Adrenal gland (tissue), 5 donors: ENCODE measurements at regions not wholly inside any gene's neighbourhood (a gene's known extent, or its start where the extent isn't known, plus 50 kb on each side); places are given as distances from the start of the nearest gene placed in this dataset.

Experiments used
- CTCF ChIP-seq, 6 experiments: fragments of 450-650 bp in 4 of 6; fragments of 200-600 bp in 2 of 6; sonication (generic) in 1 of 6; IDR thresholded peaks; 1 replicate in 5 of 6; 2 replicates in 1 of 6; pipeline versions ENCODE4 v1.5.1 to v1.8.0; 2016 to 2021; ENCODE audit warnings: antibody characterized with exemption in 6 of 6, mild to moderate bottlenecking in 2 of 6, moderate library complexity in 1 of 6
- POLR2A ChIP-seq, 2 donors: fragments of 450-650 bp; IDR thresholded peaks; one replicate each; pipeline ENCODE4 v1.6.1; 2017; ENCODE audit warnings: antibody characterized with exemption in 2 of 2, mild to moderate bottlenecking in 2 of 2, moderate library complexity in 1 of 2
- donor health status: DM: no; HTN: no; CAD: no.

GRCh38 chr17:77409282-77410161 lies 268.8 kb downstream of the SEC14L1 start:
- TF ChIP-seq CTCF (IDR thresholded peaks at IDR 0.05): no peak
- TF ChIP-seq POLR2A (IDR thresholded peaks at IDR 0.05): no peak
